K562 (cell line): ENCODE measurements at regions not wholly inside any gene's neighbourhood (a gene's known extent, or its start where the extent isn't known, plus 50 kb on each side); places are given as distances from the start of the nearest gene placed in this dataset.

Source experiments
- ATAC-seq: fragments of 200-7000 bp; cut with Tn5 transposase; 3 replicates; pipeline ENCODE4 v1.9.1; 2020; ENCODE audit warnings: moderate library complexity
- BruUV-seq: library from RNA; stranded (reverse); fragments of 400-500 nt; replicated peaks from 2 replicates; lab custom pipeline; 2021; lab: Mats Ljungman, UMichigan
- CTCF ChIA-PET: fragments of 300-600 bp; formaldehyde crosslinking; extraction: SDS; loops from one replicate; lab custom pipeline; 2021; ENCODE audit warnings: low intra/inter-chr PET ratio; lab: Yijun Ruan, JAX
- POLR2A ChIA-PET: fragments of 300-600, 350-650 bp; sonication (Branson Sonifier 250); formaldehyde crosslinking; extraction: SDS; loops from one replicate; lab custom pipeline; 2021; ENCODE audit warnings: antibody characterized with exemption, inconsistent platforms; lab: Yijun Ruan, JAX
- DNase-seq, 4 experiments: peaks; one replicate each; pipeline versions ENCODE4 v3.0.0 to v3.0.0-alpha.2; 2011 to 2018; ENCODE audit warnings: low spot score in 3 of 4, mixed read lengths in 3 of 4; ENCODE audit errors: extremely low read depth in 1 of 4
- FAIRE-seq: peaks from 2 replicates; lab custom pipeline; 2011; peaks lifted over from hg19 to GRCh38; lab: Jason Lieb, UNC
- H2AFZ ChIP-seq: 2 replicates; pipeline ENCODE4 v1.6.0; 2011; ENCODE audit warnings: low read depth, low read length, control low read depth, inconsistent platforms
- H3K27ac ChIP-seq: fragments of 200-600 bp; 3 replicates; pipeline ENCODE4 v1.8.0; 2011; ENCODE audit warnings: low read depth, mild to moderate bottlenecking, control low read depth, inconsistent platforms, low read length, moderate library complexity, mixed read lengths; ENCODE audit errors: extremely low read depth
- H3K27me3 ChIP-seq, 2 experiments: fragments of 300-600 bp in 1 of 2; 2 replicates in 1 of 2; 3 replicates in 1 of 2; pipeline versions ENCODE4 v1.6.0 to v1.8.0; 2011; ENCODE audit warnings: inconsistent platforms in 2 of 2, low read length in 2 of 2, mild to moderate bottlenecking in 1 of 2, mixed read lengths in 1 of 2, moderate library complexity in 1 of 2; ENCODE audit not compliant: control insufficient read depth in 2 of 2, insufficient read depth in 2 of 2
- H3K36me3 ChIP-seq: fragments of 300-600 bp; 3 replicates; pipeline ENCODE4 v1.8.0; 2011; ENCODE audit warnings: mild to moderate bottlenecking, low read length, inconsistent platforms; ENCODE audit not compliant: control insufficient read depth, insufficient read depth
- H3K4me1 ChIP-seq, 2 experiments: fragments of 200-600 bp in 1 of 2; replicated peaks in 1 of 2; 2 replicates in 1 of 2; 3 replicates in 1 of 2; pipeline versions ENCODE4 v1.5.1 to v1.8.0; 2011; ENCODE audit warnings: inconsistent platforms in 2 of 2, low read length in 2 of 2, mild to moderate bottlenecking in 1 of 2, mixed read lengths in 1 of 2, moderate library complexity in 1 of 2; ENCODE audit not compliant: control insufficient read depth in 2 of 2, insufficient read depth in 2 of 2
- H3K4me2 ChIP-seq: 2 replicates; pipeline ENCODE4 v1.6.1; 2011; ENCODE audit warnings: low read length, control low read depth, inconsistent platforms, mixed read lengths; ENCODE audit not compliant: insufficient read depth
- H3K4me3 ChIP-seq: fragments of 200-600 bp; sonication (generic), shearing (Covaris generic); 2 replicates; pipeline ENCODE4 v1.5.1; 2016; ENCODE audit warnings: control low read depth, inconsistent platforms
- H3K79me2 ChIP-seq: fragments of 200-600 bp; 3 replicates; pipeline ENCODE4 v1.8.0; 2011; ENCODE audit warnings: low read length, inconsistent platforms; ENCODE audit not compliant: control insufficient read depth, insufficient read depth
- H3K9ac ChIP-seq, 2 experiments: 2 replicates each; pipeline versions ENCODE4 v1.6.0 to v1.6.1; 2011; ENCODE audit warnings: low read depth in 2 of 2, low read length in 2 of 2, control low read depth in 1 of 2, inconsistent platforms in 1 of 2, mild to moderate bottlenecking in 1 of 2, mixed read lengths in 1 of 2; ENCODE audit not compliant: insufficient read depth in 1 of 2
- H3K9me1 ChIP-seq: one replicate; pipeline ENCODE4 v1.6.0; 2011; ENCODE audit warnings: inconsistent platforms, mild to moderate bottlenecking, low read length, moderate library complexity; ENCODE audit not compliant: control insufficient read depth, insufficient read depth
- H3K9me3 ChIP-seq: replicated peaks from 2 replicates; pipeline ENCODE4 v1.5.1; 2011; ENCODE audit warnings: low read depth, low read length, inconsistent platforms; ENCODE audit not compliant: control insufficient read depth, insufficient read depth
- H4K20me1 ChIP-seq: replicated peaks from 2 replicates; pipeline ENCODE4 v1.6.1; 2011; ENCODE audit warnings: low read length, inconsistent platforms, mixed read lengths; ENCODE audit not compliant: control insufficient read depth, insufficient read depth
- ARID1B ChIP-seq: fragments of 450-650 bp; IDR thresholded peaks from 2 replicates; pipeline ENCODE4 v1.6.1; 2016; ENCODE audit warnings: antibody characterized with exemption, mild to moderate bottlenecking, inconsistent platforms
- CBFA2T3 ChIP-seq: fragments of 450-650 bp; IDR thresholded peaks from 2 replicates; pipeline ENCODE4 v1.6.1; 2017
- POLR2AphosphoS5 ChIP-seq: IDR thresholded peaks from 2 replicates; pipeline ENCODE4 v1.6.1; 2011; ENCODE audit warnings: mild to moderate bottlenecking, low read depth, low read length, moderate library complexity; ENCODE audit not compliant: control insufficient read depth, insufficient read depth
- TSC22D4 ChIP-seq: fragments of 450-650 bp; IDR thresholded peaks from 2 replicates; pipeline ENCODE4 v1.6.1; 2016; ENCODE audit warnings: missing genetic modification characterization, missing biosample characterization, control low read depth
- ZBTB7A ChIP-seq: IDR thresholded peaks from 2 replicates; pipeline ENCODE4 v1.6.1; 2011; ENCODE audit warnings: low read depth, mild to moderate bottlenecking, low read length, moderate library complexity, borderline replicate concordance; ENCODE audit not compliant: control insufficient read depth
- WGBS: fragments of 100-300 bp; shearing (Covaris generic); methylation state at CpG from one replicate; pipeline ENCODE4 v1.1.6; 2016; ENCODE audit warnings: low coverage, mixed read lengths; ENCODE audit not compliant: insufficient coverage; ENCODE audit errors: missing lambda C conversion rate; 5-methylcytosine and 5-hydroxymethylcytosine counted together
- in situ Hi-C: fragments of 300-500 bp; cut with MboI; formaldehyde crosslinking; loops from 4 replicates; pipeline ENCODE4 v1.15.0; 2018; ENCODE audit warnings: inconsistent platforms, mixed read lengths
- intact Hi-C: fragments of 100-400 bp; cut with micrococcal nuclease; formaldehyde crosslinking; loops from 2 replicates; pipeline ENCODE4 v1.14.2; 2022

DNA sequence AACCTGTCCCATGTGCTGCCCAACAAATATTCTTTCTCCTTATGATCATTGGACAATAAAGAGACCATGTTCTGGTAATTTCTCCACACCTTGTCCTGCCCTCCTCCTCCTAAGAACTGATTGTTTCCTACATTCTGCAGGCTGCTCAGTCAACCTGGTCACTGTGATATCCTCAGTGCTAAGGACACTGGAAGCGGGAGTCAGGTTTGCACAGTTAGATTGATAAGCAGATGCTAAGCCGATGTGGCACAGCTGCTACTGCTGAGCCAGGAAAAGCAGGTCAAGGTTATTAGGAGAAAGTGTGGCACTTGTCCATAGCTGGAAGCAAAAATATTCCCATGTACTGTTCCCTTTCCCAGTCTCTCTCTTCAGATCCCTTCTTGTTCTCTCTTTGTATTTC is 154.8 kb downstream of the TFAP2B start (continued):
- no peak for TF ChIP-seq TSC22D4 (tag)
- peak; percentile 47 for TF ChIP-seq ARID1B
- 0 out of 2 replicates have a peak, but pooled peaks have one; percentile 22 for TF ChIP-seq POLR2AphosphoS5

DNA sequence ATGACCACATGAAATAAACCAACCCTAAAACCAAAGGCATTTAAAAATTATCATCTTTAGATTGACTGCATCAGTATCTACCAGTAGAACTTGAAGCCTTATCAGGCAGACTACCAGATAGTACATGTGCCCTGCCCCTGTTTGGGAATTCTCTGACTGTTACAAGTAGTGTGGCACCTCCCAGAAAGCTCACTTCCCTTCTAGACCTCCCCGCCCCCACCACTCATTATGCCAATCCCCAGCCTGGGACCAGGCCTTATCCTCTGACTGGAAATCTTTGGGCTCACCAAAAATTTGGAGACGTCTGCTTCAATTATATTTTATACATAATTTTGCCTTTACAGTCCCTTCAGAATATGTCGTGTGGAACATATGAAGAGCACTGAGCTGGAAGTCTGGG is 155.6 kb downstream of the TFAP2B start:
- no peak overlapping the region for H3K9ac ChIP-seq
- no peak overlapping the region for H2AFZ ChIP-seq
- H3K27ac ChIP-seq, result no peak overlapping the region
- H4K20me1 ChIP-seq, result no peaks in the 10 kb centered on the region
- H3K4me2 ChIP-seq, result no peak overlapping the region
- no peak for ATAC-seq
- WGBS, result 58% methylated on average over 3 of the region's 3 CpGs
- POLR2A ChIA-PET, result interaction anchor here (0.6 to 0.9 kb wide), 2 partner anchors 16 to 1328 kb away, joined by 3 read pairs; no protein-coding TSS in a partner anchor
- no peak for FAIRE-seq
- no peak for DNase-seq
- intact Hi-C loops, result no loop called here
- no peaks in the 10 kb centered on the region for H3K79me2 ChIP-seq
- no peaks in the 10 kb centered on the region for H3K9me3 ChIP-seq
- H3K9me1 ChIP-seq, result peaks cover 2% of the 10 kb centered on the region
- no peak for TF ChIP-seq ZBTB7A
- TF ChIP-seq CBFA2T3, result 0 out of 2 replicates have a peak, but pooled peaks have one; percentile 14
- peaks cover 0 to 25% of the 10 kb centered on the region in 2 experiments; a peak in 2 of 5 replicates for H3K4me1 ChIP-seq
- BruUV-seq, result no TSS peak
- in situ Hi-C loops, result no loop called here
- no peak overlapping the region for H3K4me3 ChIP-seq
- H3K36me3 ChIP-seq, result no peaks in the 10 kb centered on the region
- H3K27me3 ChIP-seq, result no peaks in the 10 kb centered on the region
- CTCF ChIA-PET, result no interaction called here
